IgD-negative memory B cell (primary cell): ENCODE measurements at regions not wholly inside any gene's neighbourhood (a gene's known extent, or its start where the extent isn't known, plus 50 kb on each side); places are given as distances from the start of the nearest gene placed in this dataset.

Source experiments
- H3K27ac Mint-ChIP-seq, 3 donors: one replicate each; pipeline ENCODE4 v1.8.0; 2020 to 2022; ENCODE audit warnings: mild to moderate bottlenecking in 3 of 3, mixed read lengths in 3 of 3, moderate library complexity in 1 of 3
- H3K27me3 Mint-ChIP-seq: one replicate; pipeline ENCODE4 v1.8.0; 2021; ENCODE audit warnings: mixed read lengths
- H3K36me3 Mint-ChIP-seq: one replicate; pipeline ENCODE4 v1.8.0; 2020; ENCODE audit warnings: mild to moderate bottlenecking, mixed read lengths
- H3K4me1 Mint-ChIP-seq, 3 donors: one replicate each; pipeline ENCODE4 v1.8.0; 2020 to 2022; ENCODE audit warnings: mixed read lengths in 3 of 3, mild to moderate bottlenecking in 1 of 3
- H3K4me3 Mint-ChIP-seq, 4 donors: one replicate each; pipeline ENCODE4 v1.8.0; 2020 to 2022; ENCODE audit warnings: mild to moderate bottlenecking in 4 of 4, mixed read lengths in 4 of 4, moderate library complexity in 3 of 4
- H3K9me3 Mint-ChIP-seq, 3 donors: one replicate each; pipeline ENCODE4 v1.8.0; 2020 to 2021; ENCODE audit warnings: mixed read lengths in 3 of 3, mild to moderate bottlenecking in 1 of 3

- Mint-ChIP-seq H3K27me3 (peaks cover 5% of the 10 kb centered on the region), H3K4me1 (no peaks in the 10 kb centered on the region), H3K27ac (no peak overlapping the region), H3K4me3 (no peak overlapping the region), H3K36me3 (no peaks in the 10 kb centered on the region), H3K9me3 (no peaks in the 10 kb centered on the region)
Observed at GRCh38 chr13:47216176-47216822, 319.4 kb upstream of the HTR2A start.

DNA sequence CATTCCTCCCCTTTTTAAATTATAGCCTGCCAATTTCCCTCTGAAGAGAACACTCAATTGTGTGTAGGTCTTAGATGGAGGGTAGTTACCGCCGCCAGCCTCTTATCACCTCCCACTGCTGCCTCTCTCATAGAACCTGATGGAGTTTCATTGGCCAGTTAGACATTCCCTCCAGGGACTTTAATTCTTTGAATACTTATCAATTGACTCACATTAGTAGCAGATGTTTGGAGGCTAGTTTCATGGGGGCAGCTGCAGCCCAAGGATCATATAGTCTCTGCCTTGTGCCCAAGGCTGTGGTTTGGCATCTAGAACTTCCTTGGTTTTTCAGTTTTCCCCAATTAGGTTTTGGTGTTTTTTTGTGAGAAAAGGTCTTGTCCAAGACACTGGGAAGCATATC, 318.9 kb upstream of the HTR2A start:
- Mint-ChIP-seq H3K4me1 (no peaks in the 10 kb centered on the region), H3K9me3 (no peaks in the 10 kb centered on the region), H3K36me3 (no peaks in the 10 kb centered on the region), H3K4me3 (no peak overlapping the region), H3K27me3 (peaks cover 7% of the 10 kb centered on the region), H3K27ac (no peak overlapping the region)

- no peak overlapping the region for H3K4me3 Mint-ChIP-seq
- H3K36me3 Mint-ChIP-seq = peaks cover 2% of the 10 kb centered on the region
Observed at GRCh38 chr13:47213047-47213446, 316.2 kb upstream of the HTR2A start.

GRCh38 chr13:47211106-47211505, 314.3 kb upstream of the HTR2A start:
- peaks cover 2% of the 10 kb centered on the region for H3K36me3 Mint-ChIP-seq
- peaks cover 4% of the 10 kb centered on the region for H3K27me3 Mint-ChIP-seq
- H3K4me1 Mint-ChIP-seq = no peaks in the 10 kb centered on the region
- no peaks in the 10 kb centered on the region for H3K9me3 Mint-ChIP-seq
- H3K27ac Mint-ChIP-seq = no peak overlapping the region
- no peak overlapping the region for H3K4me3 Mint-ChIP-seq

More at GRCh38 chr13:47213047-47213446, 316.2 kb upstream of the HTR2A start:
- no peaks in the 10 kb centered on the region for H3K9me3 Mint-ChIP-seq
- no peaks in the 10 kb centered on the region for H3K4me1 Mint-ChIP-seq
- peaks cover 4% of the 10 kb centered on the region for H3K27me3 Mint-ChIP-seq
- no peak overlapping the region for H3K27ac Mint-ChIP-seq

GRCh38 chr13:47206111-47206510, 309.3 kb upstream of the HTR2A start:
- Mint-ChIP-seq H3K36me3 (peaks cover 2% of the 10 kb centered on the region), H3K4me3 (no peak overlapping the region), H3K4me1 (no peaks in the 10 kb centered on the region), H3K27me3 (no peaks in the 10 kb centered on the region), H3K9me3 (peaks cover 1 to 8% (median 7%) of the 10 kb centered on the region in 3 donors), H3K27ac (no peak overlapping the region)

DNA sequence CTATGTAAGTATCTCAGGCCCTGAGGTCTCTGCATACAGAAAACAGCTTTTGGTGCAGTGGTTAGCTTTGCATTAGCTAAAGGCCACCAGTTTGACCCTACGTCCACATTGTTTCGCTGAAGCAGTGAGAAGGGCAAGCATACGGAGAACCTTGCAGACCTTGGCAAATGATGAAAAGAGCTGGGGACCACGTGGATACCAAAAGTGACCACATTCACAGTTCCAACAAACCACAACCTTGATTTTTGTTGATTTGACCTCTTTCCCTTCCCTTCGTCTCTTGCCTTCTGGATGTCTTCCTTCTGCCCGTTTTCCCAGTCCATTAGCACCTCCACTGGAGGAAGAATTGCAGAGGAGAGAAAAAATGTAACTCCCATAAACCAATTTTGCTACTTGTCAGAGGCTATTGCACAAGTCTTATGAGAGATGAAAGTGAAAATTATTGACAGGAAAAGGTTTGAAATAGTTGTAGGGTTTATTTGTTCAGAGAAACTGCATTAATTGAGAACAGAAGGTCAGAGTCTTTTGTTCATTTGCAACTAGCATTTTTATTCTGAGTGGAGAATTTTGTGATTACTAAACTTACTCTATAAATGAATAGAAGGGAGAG, 293.9 kb upstream of the HTR2A start:
- Mint-ChIP-seq H3K36me3 (no peaks in the 10 kb centered on the region), H3K27me3 (peaks cover 3% of the 10 kb centered on the region), H3K4me3 (no peak overlapping the region), H3K27ac (no peak overlapping the region), H3K4me1 (peaks cover 0 to 3% (median 0%) of the 10 kb centered on the region in 3 donors), H3K9me3 (no peaks in the 10 kb centered on the region)

DNA sequence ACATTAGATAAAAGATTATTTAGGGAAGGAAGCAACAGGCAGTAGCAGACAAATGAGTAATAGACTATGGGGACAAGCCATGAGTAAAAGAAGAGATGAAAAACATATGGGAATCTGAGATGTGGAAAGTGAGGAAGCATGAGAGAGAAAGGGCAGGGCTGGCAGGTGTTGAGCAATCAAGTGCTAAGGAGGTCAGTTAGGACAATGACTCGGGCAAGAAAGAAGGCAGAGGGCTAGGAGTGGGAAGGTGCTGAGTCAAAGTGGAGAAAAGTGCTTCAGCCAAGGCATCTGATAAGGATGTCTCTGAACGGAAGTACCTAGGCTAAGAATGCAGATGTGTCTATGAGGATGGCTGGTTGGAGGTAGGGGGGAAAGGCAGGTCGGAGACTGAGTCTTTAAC, 291.9 kb upstream of the HTR2A start:
- Mint-ChIP-seq H3K27me3 (peaks cover under 1% of the 10 kb centered on the region), H3K4me3 (no peak overlapping the region), H3K9me3 (no peaks in the 10 kb centered on the region), H3K27ac (no peak overlapping the region), H3K36me3 (no peaks in the 10 kb centered on the region), H3K4me1 (peaks cover 0 to 3% (median 0%) of the 10 kb centered on the region in 3 donors)

DNA sequence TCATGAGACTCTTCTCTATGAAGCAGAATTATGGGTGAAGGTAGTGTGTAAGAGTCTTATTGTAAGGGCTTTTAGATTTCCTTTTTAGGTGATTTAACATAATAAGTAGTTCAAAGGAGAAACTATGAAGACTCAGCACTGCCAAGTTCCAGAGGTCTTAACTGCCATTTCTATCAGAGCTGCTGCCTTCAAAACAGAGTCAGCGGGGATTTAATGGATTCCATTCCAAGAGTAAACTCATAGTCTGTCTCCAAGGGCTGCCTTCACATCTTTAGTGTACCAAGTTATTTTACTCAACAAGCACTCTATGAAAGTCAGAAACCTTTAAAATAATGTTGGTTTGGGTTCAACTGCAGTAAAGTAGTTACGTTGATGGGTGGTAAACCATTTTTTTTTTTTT, 289.6 kb upstream of the HTR2A start:
- Mint-ChIP-seq H3K4me1 (peaks cover 0 to 3% (median 0%) of the 10 kb centered on the region in 3 donors), H3K27ac (no peak overlapping the region), H3K4me3 (no peak overlapping the region), H3K36me3 (no peaks in the 10 kb centered on the region), H3K9me3 (no peaks in the 10 kb centered on the region), H3K27me3 (peaks cover 3% of the 10 kb centered on the region)

GRCh38 chr13:47184321-47184720, 287.5 kb upstream of the HTR2A start:
- Mint-ChIP-seq H3K4me1 (no peaks in the 10 kb centered on the region), H3K27me3 (peaks cover 3% of the 10 kb centered on the region), H3K4me3 (no peak overlapping the region), H3K9me3 (no peaks in the 10 kb centered on the region), H3K27ac (no peak overlapping the region), H3K36me3 (no peaks in the 10 kb centered on the region)

DNA sequence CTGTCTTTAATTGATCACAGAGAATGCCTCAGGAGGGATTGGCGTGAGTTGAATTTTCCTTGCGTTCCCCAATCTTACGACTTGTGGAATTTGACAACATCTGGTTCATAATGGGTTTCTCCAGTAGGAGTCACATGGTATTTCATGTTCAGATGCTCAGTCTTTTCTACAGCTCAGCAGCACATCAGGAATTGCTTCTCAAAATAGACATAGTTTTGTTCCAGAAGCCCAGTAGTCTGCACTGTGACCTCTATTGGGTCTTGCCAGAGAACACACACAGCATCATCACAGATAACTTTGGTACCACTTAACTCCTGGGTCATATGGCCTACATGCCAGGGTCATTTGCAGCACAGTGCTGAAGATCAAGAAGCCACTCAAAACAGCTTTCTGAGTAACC, 282.5 kb upstream of the HTR2A start:
- no peak overlapping the region for H3K4me3 Mint-ChIP-seq

GRCh38 chr13:47178090-47178950, 281.5 kb upstream of the HTR2A start:
- Mint-ChIP-seq H3K4me1 (no peaks in the 10 kb centered on the region), H3K27ac (no peak overlapping the region), H3K9me3 (no peaks in the 10 kb centered on the region), H3K27me3 (peaks cover 6% of the 10 kb centered on the region), H3K36me3 (no peaks in the 10 kb centered on the region), H3K4me3 (no peak overlapping the region)

More for the DNA sequence above, 282.5 kb upstream of the HTR2A start:
- H3K4me1 Mint-ChIP-seq = no peaks in the 10 kb centered on the region
- no peaks in the 10 kb centered on the region for H3K36me3 Mint-ChIP-seq
- no peaks in the 10 kb centered on the region for H3K9me3 Mint-ChIP-seq
- H3K27me3 Mint-ChIP-seq = peaks cover 6% of the 10 kb centered on the region
- no peak overlapping the region for H3K27ac Mint-ChIP-seq

DNA sequence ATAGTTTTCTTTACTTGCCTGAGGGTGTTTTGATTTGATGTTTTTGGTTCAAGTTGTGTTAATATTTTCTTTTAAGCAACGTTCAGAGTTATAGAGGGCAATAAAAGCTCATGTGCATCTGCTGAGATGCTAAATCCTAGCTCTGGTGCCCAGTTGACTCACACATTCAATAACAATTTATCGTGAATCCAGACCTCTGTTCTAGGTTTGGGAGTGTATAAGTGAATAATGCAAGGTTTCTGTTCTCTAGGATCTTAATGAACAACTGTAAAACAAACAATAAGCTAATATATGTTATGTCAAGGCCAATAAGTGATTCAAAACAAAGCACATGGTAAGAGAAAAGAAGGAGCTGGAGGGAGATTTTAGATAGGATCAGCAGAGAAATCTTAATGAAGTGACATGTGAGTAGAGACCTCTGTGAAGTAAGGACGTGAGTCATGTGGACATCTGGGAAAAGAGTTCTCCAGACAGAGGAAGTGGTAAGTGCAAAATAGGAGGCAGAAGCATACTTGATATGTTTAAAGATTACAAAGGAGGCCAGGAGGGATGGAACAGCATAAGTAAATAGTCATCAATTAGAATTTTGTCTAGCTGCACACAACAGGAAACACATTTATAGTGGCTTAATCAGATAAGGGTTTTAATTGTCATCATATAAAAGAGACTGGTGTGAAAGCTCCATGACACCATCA, 278.5 kb upstream of the HTR2A start:
- peaks cover 4% of the 10 kb centered on the region for H3K27me3 Mint-ChIP-seq
- H3K9me3 Mint-ChIP-seq = no peaks in the 10 kb centered on the region
- H3K4me3 Mint-ChIP-seq = no peak overlapping the region
- H3K27ac Mint-ChIP-seq = peak overlapping the region in 2 of 3 donors; percentile 4 to 10
- no peaks in the 10 kb centered on the region for H3K36me3 Mint-ChIP-seq
- no peaks in the 10 kb centered on the region for H3K4me1 Mint-ChIP-seq

DNA sequence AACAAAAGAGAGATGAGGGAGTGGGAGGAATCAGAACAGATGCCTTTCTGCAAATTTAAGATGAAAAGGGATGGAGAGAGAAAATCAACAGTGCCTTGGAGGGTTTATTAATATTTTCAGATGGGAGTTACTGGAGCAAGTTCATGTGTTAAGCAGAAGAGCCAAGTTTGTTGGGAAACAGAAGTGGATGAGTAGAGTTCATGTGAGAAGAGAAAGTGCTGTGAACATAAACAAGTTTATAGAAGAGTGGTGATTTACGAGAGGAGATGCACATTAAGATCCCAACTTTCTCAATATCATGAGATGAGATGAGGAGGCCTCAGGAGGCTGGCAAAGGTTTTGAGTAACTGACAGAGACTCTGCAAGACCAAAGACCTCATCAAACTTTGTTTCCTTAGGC, 274.1 kb upstream of the HTR2A start:
- Mint-ChIP-seq H3K27ac (no peak overlapping the region), H3K36me3 (no peaks in the 10 kb centered on the region), H3K27me3 (peaks cover 5% of the 10 kb centered on the region), H3K4me3 (no peak overlapping the region), H3K4me1 (peaks cover 0 to 7% (median 2%) of the 10 kb centered on the region in 3 donors), H3K9me3 (no peaks in the 10 kb centered on the region)

DNA sequence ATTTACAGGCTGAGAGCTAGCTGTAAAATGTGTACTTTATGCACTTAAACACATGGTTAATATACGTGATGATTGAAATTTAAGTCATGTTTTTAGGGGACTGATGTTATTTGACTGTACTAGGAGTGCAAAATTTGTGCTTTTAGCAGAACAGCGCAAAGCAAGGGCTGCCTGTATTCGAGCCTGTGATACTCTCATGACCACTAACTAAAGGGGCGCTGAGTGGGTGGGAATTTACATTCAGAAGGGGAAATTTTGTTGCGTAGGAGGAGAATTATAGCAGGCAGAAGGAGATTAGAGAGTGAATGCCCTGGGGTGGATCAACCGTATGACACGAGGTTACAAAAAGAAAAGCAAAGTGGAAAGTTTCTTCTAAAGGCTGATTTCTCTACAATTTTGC, 271.8 kb upstream of the HTR2A start:
- H3K9me3 Mint-ChIP-seq = no peaks in the 10 kb centered on the region
- H3K27ac Mint-ChIP-seq = no peak overlapping the region
- peaks cover 1% of the 10 kb centered on the region for H3K27me3 Mint-ChIP-seq
- no peak overlapping the region for H3K4me3 Mint-ChIP-seq
- H3K4me1 Mint-ChIP-seq = peaks cover 0 to 7% (median 2%) of the 10 kb centered on the region in 3 donors
- no peaks in the 10 kb centered on the region for H3K36me3 Mint-ChIP-seq

- Mint-ChIP-seq H3K27me3 (peaks cover 1% of the 10 kb centered on the region), H3K9me3 (no peaks in the 10 kb centered on the region), H3K4me3 (no peak overlapping the region), H3K4me1 (peaks cover 0 to 7% (median 2%) of the 10 kb centered on the region in 3 donors), H3K27ac (no peak overlapping the region), H3K36me3 (no peaks in the 10 kb centered on the region)
Observed at GRCh38 chr13:47168066-47168465, 271.2 kb upstream of the HTR2A start.
